CD14-positive monocyte (primary cell): ENCODE measurements at regions not wholly inside any gene's neighbourhood (a gene's known extent, or its start where the extent isn't known, plus 50 kb on each side); places are given as distances from the start of the nearest gene placed in this dataset.

Experiments used
- DNase-seq, 3 donors: peaks; one replicate each; pipeline ENCODE4 v3.0.0-alpha.2; 2011 to 2022
- H2AFZ ChIP-seq: 2 replicates; pipeline ENCODE4 v1.6.0; 2012; ENCODE audit warnings: mild to moderate bottlenecking, low read depth, low read length, inconsistent platforms; ENCODE audit not compliant: insufficient read depth, poor library complexity, severe bottlenecking
- H3K27ac ChIP-seq, 2 donors: 1 replicate in 1 of 2; 2 replicates in 1 of 2; pipeline ENCODE4 v1.5.1; 2012 to 2013; ENCODE audit warnings: low read length in 2 of 2, control low read depth in 1 of 2, inconsistent platforms in 1 of 2, low read depth in 1 of 2, mild to moderate bottlenecking in 1 of 2
- H3K27me3 ChIP-seq, 2 donors: one replicate each; pipeline versions ENCODE4 v1.6.0 to v1.6.1; 2011 to 2013; ENCODE audit warnings: low read length in 2 of 2; ENCODE audit not compliant: control insufficient read depth in 2 of 2, insufficient read depth in 2 of 2
- H3K36me3 ChIP-seq, 2 donors: replicated peaks in 1 of 2; 1 replicate in 1 of 2; 2 replicates in 1 of 2; pipeline versions ENCODE4 v1.5.1 to v1.6.1; 2012 to 2013; ENCODE audit warnings: low read length in 2 of 2, control low read depth in 1 of 2, inconsistent platforms in 1 of 2, mild to moderate bottlenecking in 1 of 2; ENCODE audit not compliant: insufficient read depth in 2 of 2, control insufficient read depth in 1 of 2
- H3K4me1 ChIP-seq, 2 donors: 1 replicate in 1 of 2; 2 replicates in 1 of 2; pipeline versions ENCODE4 v1.5.1 to v1.6.1; 2012 to 2013; ENCODE audit warnings: low read length in 2 of 2, control low read depth in 1 of 2, inconsistent platforms in 1 of 2, mild to moderate bottlenecking in 1 of 2, moderate library complexity in 1 of 2; ENCODE audit not compliant: insufficient read depth in 2 of 2, control insufficient read depth in 1 of 2
- H3K4me2 ChIP-seq: replicated peaks from 2 replicates; pipeline ENCODE3; 2012; ENCODE audit warnings: low read length, moderate library complexity, mild to moderate bottlenecking; ENCODE audit not compliant: poor library complexity, severe bottlenecking; ENCODE audit errors: extremely low read depth
- H3K4me3 ChIP-seq, 3 experiments: fragments of 200-600 bp in 1 of 3; sonication (generic) in 1 of 3; replicated peaks in 1 of 3; 1 replicate in 2 of 3; 2 replicates in 1 of 3; pipeline ENCODE4 v1.5.1; 2011 to 2013; ENCODE audit warnings: low read length in 3 of 3, mild to moderate bottlenecking in 3 of 3, control low read depth in 2 of 3, low read depth in 2 of 3, inconsistent platforms in 1 of 3, moderate library complexity in 1 of 3
- H3K79me2 ChIP-seq: 2 replicates; pipeline ENCODE4 v1.6.0; 2012; ENCODE audit warnings: mild to moderate bottlenecking, control low read depth, inconsistent platforms, low read length, moderate library complexity; ENCODE audit not compliant: insufficient read depth
- H3K9ac ChIP-seq: 2 replicates; pipeline ENCODE4 v1.6.0; 2017; ENCODE audit warnings: low read length, mild to moderate bottlenecking; ENCODE audit not compliant: insufficient read depth, poor library complexity, severe bottlenecking
- H3K9me3 ChIP-seq, 2 donors: replicated peaks in 1 of 2; 1 replicate in 1 of 2; 2 replicates in 1 of 2; pipeline versions ENCODE4 v1.5.1 to v1.6.1; 2012 to 2013; ENCODE audit warnings: low read length in 2 of 2, control low read depth in 1 of 2; ENCODE audit not compliant: control insufficient read depth in 1 of 2, insufficient read depth in 1 of 2
- H4K20me1 ChIP-seq: 2 replicates; pipeline ENCODE4 v1.6.0; 2012; ENCODE audit warnings: mild to moderate bottlenecking, low read length, control low read depth, moderate library complexity; ENCODE audit not compliant: insufficient read depth
- H3K27ac Mint-ChIP-seq, 7 donors: one replicate each; pipeline ENCODE4 v1.8.0; 2020; ENCODE audit warnings: mild to moderate bottlenecking in 7 of 7, mixed read lengths in 7 of 7, moderate library complexity in 6 of 7, inconsistent platforms in 2 of 7
- H3K27me3 Mint-ChIP-seq, 3 donors: one replicate each; pipeline ENCODE4 v1.8.0; 2021 to 2022; ENCODE audit warnings: low read depth in 3 of 3, mild to moderate bottlenecking in 3 of 3, mixed read lengths in 3 of 3, moderate library complexity in 3 of 3, inconsistent platforms in 1 of 3
- H3K36me3 Mint-ChIP-seq, 2 donors: one replicate each; pipeline ENCODE4 v1.8.0; 2020; ENCODE audit warnings: mixed read lengths in 2 of 2, inconsistent platforms in 1 of 2, mild to moderate bottlenecking in 1 of 2
- H3K4me1 Mint-ChIP-seq: one replicate; pipeline ENCODE4 v1.8.0; 2020; ENCODE audit warnings: mild to moderate bottlenecking, mixed read lengths
- H3K4me3 Mint-ChIP-seq, 2 donors: one replicate each; pipeline ENCODE4 v1.8.0; 2020; ENCODE audit warnings: mild to moderate bottlenecking in 2 of 2, mixed read lengths in 2 of 2, moderate library complexity in 1 of 2
- H3K9me3 Mint-ChIP-seq, 7 donors: one replicate each; pipeline ENCODE4 v1.8.0; 2020 to 2022; ENCODE audit warnings: mixed read lengths in 7 of 7, mild to moderate bottlenecking in 6 of 7, moderate library complexity in 6 of 7, inconsistent platforms in 2 of 7
- WGBS: methylation state at CpG from one replicate; pipeline ENCODE4 v1.1.5; 2013; ENCODE audit warnings: missing lambda C conversion rate; ENCODE audit not compliant: insufficient coverage; 5-methylcytosine and 5-hydroxymethylcytosine counted together
- intact Hi-C, 2 donors: fragments of 100-400 bp; cut with micrococcal nuclease; formaldehyde crosslinking; loops; one replicate each; pipeline versions ENCODE4 v1.15.0 to v1.15.1; 2023
- TF ChIP-seq, protein P1 (sequence below): fragments of 200-600 bp; IDR thresholded peaks from one replicate; pipeline ENCODE4 v1.8.0; 2022; ENCODE audit warnings: antibody characterized with exemption, mild to moderate bottlenecking

- Histone ChIP-seq H4K20me1 (no peaks in the 10 kb centered on the region), H2AFZ (peak overlapping the region; percentile 11), H3K79me2 (no peaks in the 10 kb centered on the region), H3K36me3 (no peaks in the 10 kb centered on the region), H3K27ac (no peak overlapping the region), H3K4me1 (no peaks in the 10 kb centered on the region), H3K27me3 (no peaks in the 10 kb centered on the region), H3K9ac (no peak overlapping the region), H3K9me3 (no peaks in the 10 kb centered on the region), H3K4me3 (no peak overlapping the region), H3K4me2 (no peak overlapping the region)
- no peak for DNase-seq
- Mint-ChIP-seq H3K4me1 (peaks cover 11% of the 10 kb centered on the region), H3K27me3 (peaks cover 0 to 8% (median 6%) of the 10 kb centered on the region in 3 donors), H3K4me3 (no peak overlapping the region), H3K36me3 (no peaks in the 10 kb centered on the region), H3K27ac (peak overlapping the region in 4 of 7 donors; percentile 21 to 67 (median 49)), H3K9me3 (peaks cover 0 to 5% (median 0%) of the 10 kb centered on the region in 7 donors)
- WGBS, result 95% methylated on average over 6 of the region's 17 CpGs
- TF ChIP-seq, protein P1, sequence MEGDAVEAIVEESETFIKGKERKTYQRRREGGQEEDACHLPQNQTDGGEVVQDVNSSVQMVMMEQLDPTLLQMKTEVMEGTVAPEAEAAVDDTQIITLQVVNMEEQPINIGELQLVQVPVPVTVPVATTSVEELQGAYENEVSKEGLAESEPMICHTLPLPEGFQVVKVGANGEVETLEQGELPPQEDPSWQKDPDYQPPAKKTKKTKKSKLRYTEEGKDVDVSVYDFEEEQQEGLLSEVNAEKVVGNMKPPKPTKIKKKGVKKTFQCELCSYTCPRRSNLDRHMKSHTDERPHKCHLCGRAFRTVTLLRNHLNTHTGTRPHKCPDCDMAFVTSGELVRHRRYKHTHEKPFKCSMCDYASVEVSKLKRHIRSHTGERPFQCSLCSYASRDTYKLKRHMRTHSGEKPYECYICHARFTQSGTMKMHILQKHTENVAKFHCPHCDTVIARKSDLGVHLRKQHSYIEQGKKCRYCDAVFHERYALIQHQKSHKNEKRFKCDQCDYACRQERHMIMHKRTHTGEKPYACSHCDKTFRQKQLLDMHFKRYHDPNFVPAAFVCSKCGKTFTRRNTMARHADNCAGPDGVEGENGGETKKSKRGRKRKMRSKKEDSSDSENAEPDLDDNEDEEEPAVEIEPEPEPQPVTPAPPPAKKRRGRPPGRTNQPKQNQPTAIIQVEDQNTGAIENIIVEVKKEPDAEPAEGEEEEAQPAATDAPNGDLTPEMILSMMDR, result no peak
- intact Hi-C loops, result no loop called here
Observed at GRCh38 chr17:62191390-62192361, 126.6 kb upstream of the MED13 start.

DNA sequence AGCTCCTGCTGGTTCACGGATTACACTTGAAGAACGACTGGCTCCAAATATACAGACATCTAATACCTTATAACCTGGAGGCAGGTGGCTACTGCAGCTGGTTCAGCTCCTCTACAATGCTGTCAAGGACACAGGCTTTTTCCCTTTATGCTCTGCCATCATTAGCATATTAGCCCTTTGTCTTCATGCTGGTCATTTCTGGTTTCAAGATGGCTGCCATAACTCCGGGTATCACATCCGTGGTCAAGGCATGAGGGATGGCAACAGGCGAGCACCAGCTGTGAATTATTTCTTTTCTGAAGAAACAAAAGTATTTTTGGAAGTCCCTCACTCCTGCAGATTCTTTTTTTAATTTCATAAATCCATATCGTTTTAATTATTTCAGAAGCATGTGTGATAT lies 124.3 kb upstream of the MED13 start:
- DNase-seq, result no peak

More for the DNA sequence above, 124.3 kb upstream of the MED13 start:
- H3K36me3 Mint-ChIP-seq, result no peaks in the 10 kb centered on the region
- peaks cover 0 to 6% (median 5%) of the 10 kb centered on the region in 3 donors for H3K27me3 Mint-ChIP-seq
- no peak overlapping the region for H3K27ac ChIP-seq
- H3K4me1 ChIP-seq, result no peaks in the 10 kb centered on the region
- H3K4me2 ChIP-seq, result no peak overlapping the region
- no peaks in the 10 kb centered on the region for H3K36me3 ChIP-seq
- WGBS, result 100% methylated on average over 2 of the region's 6 CpGs
- no peaks in the 10 kb centered on the region for H3K9me3 ChIP-seq
- peaks cover 0 to 4% (median 0%) of the 10 kb centered on the region in 7 donors for H3K9me3 Mint-ChIP-seq
- no peaks in the 10 kb centered on the region for H3K27me3 ChIP-seq
- peak overlapping the region in 1 of 7 donors; percentile 41 for H3K27ac Mint-ChIP-seq
- TF ChIP-seq, protein P1, result no peak
- no peak overlapping the region for H3K4me3 ChIP-seq
- H3K4me3 Mint-ChIP-seq, result no peak overlapping the region
- H4K20me1 ChIP-seq, result no peaks in the 10 kb centered on the region
- no peaks in the 10 kb centered on the region for H3K79me2 ChIP-seq
- intact Hi-C loops, result no loop called here
- H3K9ac ChIP-seq, result no peak overlapping the region
- peaks cover 6% of the 10 kb centered on the region for H3K4me1 Mint-ChIP-seq
- no peak overlapping the region for H2AFZ ChIP-seq
